Mesothelial cell of epicardium (in vitro differentiated cells): ENCODE measurements at regions not wholly inside any gene's neighbourhood (a gene's known extent, or its start where the extent isn't known, plus 50 kb on each side); places are given as distances from the start of the nearest gene placed in this dataset.

Source experiments
- DNase-seq, 2 experiments: peaks; one replicate each; pipeline ENCODE4 v3.0.0; 2021; ENCODE audit warnings: low spot score in 2 of 2; ENCODE audit not compliant: unreplicated experiment in 2 of 2
- H3K27ac Mint-ChIP-seq: 2 replicates; pipeline ENCODE4 v1.8.0; 2021; ENCODE audit warnings: mixed read lengths
- H3K27me3 Mint-ChIP-seq: 2 replicates; pipeline ENCODE4 v1.8.0; 2021; ENCODE audit warnings: low read depth, mixed read lengths
- H3K36me3 Mint-ChIP-seq: 2 replicates; pipeline ENCODE4 v1.8.0; 2021; ENCODE audit warnings: mixed read lengths
- H3K4me1 Mint-ChIP-seq: 2 replicates; pipeline ENCODE4 v1.8.0; 2021; ENCODE audit warnings: mixed read lengths
- H3K4me3 Mint-ChIP-seq: 2 replicates; pipeline ENCODE4 v1.8.0; 2021; ENCODE audit warnings: mild to moderate bottlenecking, moderate library complexity, mixed read lengths
- H3K9me3 Mint-ChIP-seq: 2 replicates; pipeline ENCODE4 v1.8.0; 2021; ENCODE audit warnings: mixed read lengths
- TF ChIP-seq, protein P1 (sequence below): fragments of 200-600 bp; sonication (generic); IDR thresholded peaks from one replicate; pipeline ENCODE4 v1.5.0; 2021; ENCODE audit warnings: antibody characterized with exemption; ENCODE audit not compliant: unreplicated experiment

GRCh38 chr3:82957696-82958095 lies 1196.3 kb upstream of the GBE1 start:
- H3K27me3 Mint-ChIP-seq: no peaks in the 10 kb centered on the region
- H3K36me3 Mint-ChIP-seq: no peaks in the 10 kb centered on the region
- TF ChIP-seq, protein P1, sequence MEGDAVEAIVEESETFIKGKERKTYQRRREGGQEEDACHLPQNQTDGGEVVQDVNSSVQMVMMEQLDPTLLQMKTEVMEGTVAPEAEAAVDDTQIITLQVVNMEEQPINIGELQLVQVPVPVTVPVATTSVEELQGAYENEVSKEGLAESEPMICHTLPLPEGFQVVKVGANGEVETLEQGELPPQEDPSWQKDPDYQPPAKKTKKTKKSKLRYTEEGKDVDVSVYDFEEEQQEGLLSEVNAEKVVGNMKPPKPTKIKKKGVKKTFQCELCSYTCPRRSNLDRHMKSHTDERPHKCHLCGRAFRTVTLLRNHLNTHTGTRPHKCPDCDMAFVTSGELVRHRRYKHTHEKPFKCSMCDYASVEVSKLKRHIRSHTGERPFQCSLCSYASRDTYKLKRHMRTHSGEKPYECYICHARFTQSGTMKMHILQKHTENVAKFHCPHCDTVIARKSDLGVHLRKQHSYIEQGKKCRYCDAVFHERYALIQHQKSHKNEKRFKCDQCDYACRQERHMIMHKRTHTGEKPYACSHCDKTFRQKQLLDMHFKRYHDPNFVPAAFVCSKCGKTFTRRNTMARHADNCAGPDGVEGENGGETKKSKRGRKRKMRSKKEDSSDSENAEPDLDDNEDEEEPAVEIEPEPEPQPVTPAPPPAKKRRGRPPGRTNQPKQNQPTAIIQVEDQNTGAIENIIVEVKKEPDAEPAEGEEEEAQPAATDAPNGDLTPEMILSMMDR: no peak
- peaks cover 13% of the 10 kb centered on the region for H3K9me3 Mint-ChIP-seq
- H3K27ac Mint-ChIP-seq: no peak overlapping the region
- no peak for DNase-seq
- H3K4me3 Mint-ChIP-seq: no peak overlapping the region
- no peaks in the 10 kb centered on the region for H3K4me1 Mint-ChIP-seq

DNA sequence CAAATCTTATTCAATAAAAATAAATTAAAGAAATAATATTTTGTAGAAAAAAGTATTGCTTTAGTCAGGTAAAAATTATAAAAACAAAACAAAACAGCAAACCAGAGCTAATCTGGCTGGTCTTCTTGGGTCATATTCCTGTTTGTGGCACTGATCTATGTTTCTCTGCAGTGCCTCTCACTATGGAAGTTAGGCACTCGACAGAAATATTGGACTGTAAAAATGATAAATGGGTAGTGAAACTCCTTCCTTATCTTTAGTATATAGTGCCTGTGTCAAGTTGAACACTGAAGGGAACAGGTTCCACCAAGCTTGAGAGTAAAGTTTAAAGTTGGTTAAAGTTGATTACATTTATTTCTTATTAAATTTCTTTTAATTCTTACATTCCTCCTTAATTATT lies 1195.6 kb upstream of the GBE1 start:
- Mint-ChIP-seq H3K27ac (no peak overlapping the region), H3K9me3 (peaks cover 17% of the 10 kb centered on the region), H3K4me1 (no peaks in the 10 kb centered on the region), H3K36me3 (no peaks in the 10 kb centered on the region), H3K4me3 (no peak overlapping the region), H3K27me3 (no peaks in the 10 kb centered on the region)
- no peak for DNase-seq
- TF ChIP-seq, protein P1: no peak

DNA sequence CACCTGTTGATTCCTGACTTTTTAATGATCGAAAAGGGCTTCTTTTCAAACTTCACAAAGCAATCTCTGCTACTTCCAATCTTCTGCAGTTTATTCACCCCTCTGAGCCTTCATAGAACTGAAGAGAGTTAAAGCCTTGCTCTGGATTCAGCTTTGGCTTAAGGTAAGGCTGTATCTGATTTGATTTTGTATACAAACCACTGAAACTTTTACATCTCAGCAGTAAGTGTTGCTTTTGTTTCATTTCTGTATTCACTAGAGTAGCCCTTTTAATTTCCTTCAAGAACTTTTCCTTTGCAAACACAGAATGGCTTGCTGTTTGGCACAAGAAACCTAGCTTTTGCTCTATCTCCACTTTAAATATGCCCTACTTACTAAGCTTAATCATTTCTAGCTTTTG lies 1193.0 kb upstream of the GBE1 start:
- DNase-seq: no peak
- Mint-ChIP-seq H3K27me3 (no peaks in the 10 kb centered on the region), H3K4me3 (no peak overlapping the region), H3K36me3 (no peaks in the 10 kb centered on the region), H3K9me3 (peaks cover 17% of the 10 kb centered on the region), H3K4me1 (no peaks in the 10 kb centered on the region), H3K27ac (no peak overlapping the region)
- TF ChIP-seq, protein P1: no peak

GRCh38 chr3:82942041-82942440 lies 1180.6 kb upstream of the GBE1 start:
- Mint-ChIP-seq H3K27me3 (no peaks in the 10 kb centered on the region), H3K4me1 (no peaks in the 10 kb centered on the region), H3K9me3 (peaks cover 26% of the 10 kb centered on the region), H3K36me3 (no peaks in the 10 kb centered on the region), H3K27ac (no peak overlapping the region), H3K4me3 (no peak overlapping the region)
- no peak for DNase-seq
- TF ChIP-seq, protein P1: no peak

DNA sequence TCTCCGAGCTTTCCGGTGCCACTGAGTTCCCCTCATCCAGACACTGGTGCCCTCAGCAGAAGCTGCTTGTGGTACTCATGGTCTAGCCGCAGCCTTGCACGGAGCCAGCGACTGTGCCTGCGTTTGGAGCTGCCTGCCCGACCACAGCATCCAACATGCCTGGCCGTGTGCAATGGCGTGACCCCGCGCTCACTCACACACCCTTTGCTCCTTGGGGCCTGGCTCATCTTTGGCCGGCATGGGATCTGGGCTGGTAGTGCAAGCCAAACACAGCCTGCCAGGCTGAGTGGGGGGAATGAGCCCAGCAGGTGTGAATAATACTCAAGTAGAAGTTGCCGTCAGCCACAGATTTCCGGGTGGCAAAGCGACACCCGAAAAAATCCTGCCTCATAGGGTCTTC lies 1178.7 kb upstream of the GBE1 start:
- DNase-seq: no peak
- TF ChIP-seq, protein P1: no peak
- peaks cover 29% of the 10 kb centered on the region for H3K9me3 Mint-ChIP-seq
- no peak overlapping the region for H3K27ac Mint-ChIP-seq
- no peaks in the 10 kb centered on the region for H3K27me3 Mint-ChIP-seq
- no peaks in the 10 kb centered on the region for H3K4me1 Mint-ChIP-seq
- no peaks in the 10 kb centered on the region for H3K36me3 Mint-ChIP-seq
- H3K4me3 Mint-ChIP-seq: no peak overlapping the region

DNA sequence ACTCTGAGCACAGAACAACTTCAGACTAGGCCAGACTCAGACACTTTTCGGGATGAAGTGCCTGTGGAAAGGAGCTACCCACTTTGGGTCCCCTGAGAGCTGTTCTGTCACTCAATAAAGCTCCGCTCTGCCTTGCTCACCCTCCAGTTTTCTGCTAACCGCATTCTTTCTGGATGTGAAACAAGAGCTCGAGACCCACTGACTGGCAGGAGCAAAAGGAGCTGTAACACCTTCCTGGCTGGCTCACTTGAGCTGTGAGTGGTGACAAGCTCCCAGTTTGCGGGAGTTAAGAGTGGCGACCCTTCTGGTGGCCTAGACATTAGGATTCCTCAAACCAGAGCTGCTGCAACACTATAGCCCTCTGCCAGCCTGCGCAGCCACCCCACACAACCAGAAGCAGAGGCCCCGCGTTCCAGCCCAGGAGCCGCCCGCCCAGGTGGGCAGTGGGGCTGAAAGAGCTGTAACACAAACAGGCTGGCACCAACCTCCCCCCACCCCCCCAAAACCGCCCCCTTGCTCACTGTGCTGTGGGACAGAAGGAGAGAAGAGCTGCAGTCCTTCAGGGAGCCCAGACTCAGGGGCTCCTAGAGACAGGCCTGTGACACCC lies 1178.1 kb upstream of the GBE1 start:
- Mint-ChIP-seq H3K27me3 (no peaks in the 10 kb centered on the region), H3K36me3 (no peaks in the 10 kb centered on the region), H3K4me3 (no peak overlapping the region), H3K27ac (no peak overlapping the region), H3K4me1 (no peaks in the 10 kb centered on the region), H3K9me3 (peaks cover 24% of the 10 kb centered on the region)
- no peak for DNase-seq
- TF ChIP-seq, protein P1: no peak
